ENCODE measurements at regions not wholly inside any gene's neighbourhood (a gene's known extent, or its start where the extent isn't known, plus 50 kb on each side); places are given as distances from the start of the nearest gene placed in this dataset.

DNA sequence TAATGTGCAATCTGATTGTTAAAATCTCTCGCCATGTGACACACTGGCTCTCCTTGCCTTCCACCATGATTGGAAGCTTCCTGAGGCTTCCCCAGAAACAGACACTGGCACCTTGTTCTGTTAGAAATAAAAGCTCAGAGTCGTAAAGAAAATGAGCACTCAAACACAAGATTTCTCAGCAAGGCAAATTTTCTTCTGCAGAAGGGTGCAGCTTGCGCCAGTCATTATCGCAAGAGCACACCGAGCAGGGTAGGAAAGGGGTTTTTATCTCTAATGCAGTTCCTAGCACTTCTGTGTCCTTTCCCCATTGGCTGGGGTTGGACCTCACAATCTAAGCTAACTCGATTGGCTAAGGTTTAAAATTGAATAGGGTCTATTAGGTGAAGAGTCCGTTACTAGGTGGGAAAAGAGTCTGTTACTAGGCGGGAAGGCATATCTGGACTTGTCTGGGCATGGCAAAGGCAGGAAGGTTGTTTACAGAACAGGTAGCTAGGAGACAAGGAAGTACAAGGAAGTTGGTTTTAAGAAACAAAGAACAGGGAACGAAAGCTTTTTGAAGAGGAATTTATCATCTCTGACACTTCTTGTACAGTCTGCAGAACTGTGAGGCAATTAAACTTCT is 62.6 kb upstream of the BICD1 start:
- ChIA-PET CTCF (ENCODE audit: low intra/inter-chr PET ratio, low total read pairs) (no interaction called here), POLR2A (no interaction called here)
- no peak for DNase-seq (ENCODE audit: low spot score)
- H3K4me1 ChIP-seq (ENCODE audit: insufficient read depth, low read length): no peaks in the 10 kb centered on the region
- H3K27me3 ChIP-seq (ENCODE audit: control insufficient read depth in 1 of 2, insufficient read depth in 2 of 2, low read length in 2 of 2): no peaks in the 10 kb centered on the region; a peak in 1 of 5 replicates
- no peaks in the 10 kb centered on the region for H4K20me1 ChIP-seq (ENCODE audit: insufficient read depth, low read length)
- no peak for FAIRE-seq
- H3K36me3 ChIP-seq (replicated peaks in 1 of 2; ENCODE audit: control insufficient read depth in 1 of 2, insufficient read depth in 2 of 2, low read length in 2 of 2): no peaks in the 10 kb centered on the region
- BruUV-seq (replicated peaks): no TSS peak
- no peak overlapping the region for H3K4me3 ChIP-seq (replicated peaks in 1 of 3; ENCODE audit: insufficient read depth in 1 of 3, low read depth in 2 of 3, low read length in 3 of 3)
- intact Hi-C loops (cut with micrococcal nuclease; ENCODE audit: unreplicated experiment) (no loop called here), in situ Hi-C loops (cut with HindIII; ENCODE audit: extremely low pct_ligation_motif_present, low pct_unique_long_range_greater_than_20kb) (no loop called here)
- no peak overlapping the region for H2AFZ ChIP-seq (ENCODE audit: low read length)
- ATAC-seq: no peak
- no peak overlapping the region for H3K27ac ChIP-seq (ENCODE audit: extremely low read length, insufficient read depth, low read length)
- H3K4me2 ChIP-seq (ENCODE audit: low read depth, low read length): no peak overlapping the region
- peaks cover 15% of the 10 kb centered on the region for H3K9me3 ChIP-seq (ENCODE audit: low read length)
- 62% methylated on average over 9 of the region's 9 CpGs for WGBS (ENCODE audit: low lambda C conversion rate)
- no peak overlapping the region for H3K9ac ChIP-seq (ENCODE audit: insufficient read depth, low read depth, low read length)
- no peaks in the 10 kb centered on the region for H3K79me2 ChIP-seq (ENCODE audit: insufficient read depth, low read length)
- TF ChIP-seq GPN1 (CRISPR knock-in tag; IDR thresholded peaks at IDR 0.05; ENCODE audit: borderline replicate concordance): no peak
- TF ChIP-seq ZNF562 (CRISPR knock-in tag; IDR thresholded peaks at IDR 0.05; ENCODE audit: borderline replicate concordance): peak; percentile 90

- no peaks in the 10 kb centered on the region for H3K79me2 ChIP-seq (ENCODE audit: insufficient read depth, low read length)
Observed at GRCh38 chr12:32047357-32048212, 59.1 kb upstream of the BICD1 start.

More at GRCh38 chr12:32047357-32048212, 59.1 kb upstream of the BICD1 start:
- ATAC-seq (no peak), DNase-seq (ENCODE audit: low spot score) (no peak), FAIRE-seq (no peak)
- no peak overlapping the region for H3K9ac ChIP-seq (ENCODE audit: insufficient read depth, low read depth, low read length)
- H3K27me3 ChIP-seq (ENCODE audit: control insufficient read depth in 1 of 2, insufficient read depth in 2 of 2, low read length in 2 of 2): no peaks in the 10 kb centered on the region
- WGBS (ENCODE audit: low lambda C conversion rate): 45% methylated on average over 8 of the region's 8 CpGs
- no peak overlapping the region for H3K27ac ChIP-seq (ENCODE audit: extremely low read length, insufficient read depth, low read length)
- H3K36me3 ChIP-seq (replicated peaks in 1 of 2; ENCODE audit: control insufficient read depth in 1 of 2, insufficient read depth in 2 of 2, low read length in 2 of 2): no peaks in the 10 kb centered on the region
- H3K4me1 ChIP-seq (ENCODE audit: insufficient read depth, low read length): peaks cover 12% of the 10 kb centered on the region
- no peaks in the 10 kb centered on the region for H4K20me1 ChIP-seq (ENCODE audit: insufficient read depth, low read length)
- intact Hi-C loops (cut with micrococcal nuclease; ENCODE audit: unreplicated experiment): no loop called here
- H2AFZ ChIP-seq (ENCODE audit: low read length): no peak overlapping the region
- in situ Hi-C loops (cut with HindIII; ENCODE audit: extremely low pct_ligation_motif_present, low pct_unique_long_range_greater_than_20kb): no loop called here
- ChIA-PET POLR2A (no interaction called here), CTCF (ENCODE audit: low intra/inter-chr PET ratio, low total read pairs) (no interaction called here)
- no peak for TF ChIP-seq ZNF232 (CRISPR knock-in tag; IDR thresholded peaks at IDR 0.05; ENCODE audit: borderline replicate concordance)
- no peak for TF ChIP-seq LCORL (IDR thresholded peaks at IDR 0.05)
- no peak for TF ChIP-seq LCORL (CRISPR knock-in tag; IDR thresholded peaks at IDR 0.05)
- TF ChIP-seq NFE2L1 (CRISPR knock-in tag; IDR thresholded peaks at IDR 0.05; ENCODE audit: borderline replicate concordance): no peak
- TF ChIP-seq, protein P1, sequence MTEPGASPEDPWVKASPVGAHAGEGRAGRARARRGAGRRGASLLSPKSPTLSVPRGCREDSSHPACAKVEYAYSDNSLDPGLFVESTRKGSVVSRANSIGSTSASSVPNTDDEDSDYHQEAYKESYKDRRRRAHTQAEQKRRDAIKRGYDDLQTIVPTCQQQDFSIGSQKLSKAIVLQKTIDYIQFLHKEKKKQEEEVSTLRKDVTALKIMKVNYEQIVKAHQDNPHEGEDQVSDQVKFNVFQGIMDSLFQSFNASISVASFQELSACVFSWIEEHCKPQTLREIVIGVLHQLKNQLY (CRISPR knock-in tag; IDR thresholded peaks at IDR 0.05): no peak
- no peak for TF ChIP-seq ZZZ3 (CRISPR knock-in tag; IDR thresholded peaks at IDR 0.05; ENCODE audit: borderline replicate concordance)
- TF ChIP-seq NFE2L2 (IDR thresholded peaks at IDR 0.05; ENCODE audit: low read length): no peak
- TF ChIP-seq HIVEP1 (CRISPR knock-in tag; IDR thresholded peaks at IDR 0.05): no peak
- no peak for TF ChIP-seq MATR3 (CRISPR knock-in tag; IDR thresholded peaks at IDR 0.05)
- no peak for TF ChIP-seq ZNF644 (CRISPR knock-in tag; IDR thresholded peaks at IDR 0.05; ENCODE audit: low read depth)
- no peak for TF ChIP-seq ZIK1 (CRISPR knock-in tag; IDR thresholded peaks at IDR 0.05; ENCODE audit: borderline replicate concordance, low read depth)
- no peak for TF ChIP-seq ZNF558 (CRISPR knock-in tag; IDR thresholded peaks at IDR 0.05; ENCODE audit: borderline replicate concordance)
- no peak for TF ChIP-seq NFRKB (IDR thresholded peaks at IDR 0.05)
- no peak for TF ChIP-seq ZNF7 (CRISPR knock-in tag; IDR thresholded peaks at IDR 0.05)
- TF ChIP-seq MEF2D (CRISPR knock-in tag; IDR thresholded peaks at IDR 0.05): no peak
- no peak overlapping the region for H3K4me3 ChIP-seq (replicated peaks in 1 of 3; ENCODE audit: insufficient read depth in 1 of 3, low read depth in 2 of 3, low read length in 3 of 3)
- BruUV-seq (replicated peaks): no TSS peak
- peaks cover 15% of the 10 kb centered on the region for H3K9me3 ChIP-seq (ENCODE audit: low read length)
- no peak overlapping the region for H3K4me2 ChIP-seq (ENCODE audit: low read depth, low read length)

Data from HepG2 (cell line).